ENCODE measurements at regions not wholly inside any gene's neighbourhood (a gene's known extent, or its start where the extent isn't known, plus 50 kb on each side); places are given as distances from the start of the nearest gene placed in this dataset.
A peak's percentile ranks its signal among the peaks of the same experiment; 100 is the strongest.

- no peaks in the 10 kb centered on the region for H3K36me3 ChIP-seq (ENCODE audit: insufficient read depth, low read length)
- H3K4me2 ChIP-seq (ENCODE audit: insufficient read depth, low read length): no peak overlapping the region
- H3K27me3 ChIP-seq (ENCODE audit: insufficient read depth, low read length, poor library complexity): no peaks in the 10 kb centered on the region
- H3K27ac ChIP-seq (ENCODE audit: low read length): no peak overlapping the region
- peaks cover 11% of the 10 kb centered on the region for H3K9me3 ChIP-seq (ENCODE audit: insufficient read depth, low read length, severe bottlenecking)
- no peak overlapping the region for H2AFZ ChIP-seq (ENCODE audit: low read depth, low read length)
- H3K4me1 ChIP-seq (ENCODE audit: insufficient read depth, low read length): no peaks in the 10 kb centered on the region; the same call in 1 of the 2 replicates
- no peaks in the 10 kb centered on the region for H3K79me2 ChIP-seq (ENCODE audit: insufficient read depth, low read length)
- no peak overlapping the region for H3K4me3 ChIP-seq (ENCODE audit: low read depth in 1 of 2, low read length in 2 of 2)
- H4K20me1 ChIP-seq (ENCODE audit: insufficient read depth, low read length): no peaks in the 10 kb centered on the region
- TF ChIP-seq CTCF (IDR thresholded peaks at IDR 0.05; ENCODE audit: borderline replicate concordance, extremely low read depth, low read length, poor library complexity, severe bottlenecking) (no peak), EZH2 (IDR thresholded peaks at IDR 0.05; ENCODE audit: borderline replicate concordance, low read depth, low read length, severe bottlenecking) (no peak)
- no peak overlapping the region for H3K9ac ChIP-seq (ENCODE audit: low read depth, low read length)
- no peak for DNase-seq
- no peak for ATAC-seq (ENCODE audit: insufficient read depth, low read depth)
Measured at GRCh38 chr7:114823290-114823689, 98.6 kb upstream of the MDFIC start.

GRCh38 chr7:114825423-114825951 lies 96.4 kb upstream of the MDFIC start:
- Histone ChIP-seq H3K27me3 (ENCODE audit: insufficient read depth, low read length, poor library complexity) (no peaks in the 10 kb centered on the region), H2AFZ (ENCODE audit: low read depth, low read length) (peak overlapping the region; percentile 39; the same call in 1 of the 2 replicates), H3K4me1 (ENCODE audit: insufficient read depth, low read length) (no peaks in the 10 kb centered on the region; the same call in 1 of the 2 replicates), H3K4me2 (ENCODE audit: insufficient read depth, low read length) (no peak overlapping the region), H3K27ac (ENCODE audit: low read length) (no peak overlapping the region), H4K20me1 (ENCODE audit: insufficient read depth, low read length) (no peaks in the 10 kb centered on the region), H3K9ac (ENCODE audit: low read depth, low read length) (no peak overlapping the region), H3K36me3 (ENCODE audit: insufficient read depth, low read length) (no peaks in the 10 kb centered on the region), H3K4me3 (ENCODE audit: low read depth in 1 of 2, low read length in 2 of 2) (no peak overlapping the region), H3K9me3 (ENCODE audit: insufficient read depth, low read length, severe bottlenecking) (peaks cover 11% of the 10 kb centered on the region), H3K79me2 (ENCODE audit: insufficient read depth, low read length) (no peaks in the 10 kb centered on the region)
- DNase-seq (peak; percentile 37), ATAC-seq (ENCODE audit: insufficient read depth, low read depth) (peak; percentile 63)
- TF ChIP-seq EZH2 (IDR thresholded peaks at IDR 0.05; ENCODE audit: borderline replicate concordance, low read depth, low read length, severe bottlenecking): no peak
- peak; percentile 32 for TF ChIP-seq CTCF (IDR thresholded peaks at IDR 0.05; ENCODE audit: borderline replicate concordance, extremely low read depth, low read length, poor library complexity, severe bottlenecking)

GRCh38 chr7:114830952-114831351 lies 90.9 kb upstream of the MDFIC start:
- Histone ChIP-seq H3K27me3 (ENCODE audit: insufficient read depth, low read length, poor library complexity) (no peaks in the 10 kb centered on the region), H3K4me3 (ENCODE audit: low read depth in 1 of 2, low read length in 2 of 2) (no peak overlapping the region), H3K36me3 (ENCODE audit: insufficient read depth, low read length) (no peaks in the 10 kb centered on the region), H3K9ac (ENCODE audit: low read depth, low read length) (no peak overlapping the region), H3K27ac (ENCODE audit: low read length) (no peak overlapping the region), H3K4me2 (ENCODE audit: insufficient read depth, low read length) (no peak overlapping the region), H3K9me3 (ENCODE audit: insufficient read depth, low read length, severe bottlenecking) (peaks cover 9% of the 10 kb centered on the region), H2AFZ (ENCODE audit: low read depth, low read length) (no peak overlapping the region), H3K79me2 (ENCODE audit: insufficient read depth, low read length) (no peaks in the 10 kb centered on the region), H3K4me1 (ENCODE audit: insufficient read depth, low read length) (no peaks in the 10 kb centered on the region), H4K20me1 (ENCODE audit: insufficient read depth, low read length) (no peaks in the 10 kb centered on the region)
- DNase-seq (no peak), ATAC-seq (ENCODE audit: insufficient read depth, low read depth) (no peak)
- TF ChIP-seq EZH2 (IDR thresholded peaks at IDR 0.05; ENCODE audit: borderline replicate concordance, low read depth, low read length, severe bottlenecking): no peak

DNA sequence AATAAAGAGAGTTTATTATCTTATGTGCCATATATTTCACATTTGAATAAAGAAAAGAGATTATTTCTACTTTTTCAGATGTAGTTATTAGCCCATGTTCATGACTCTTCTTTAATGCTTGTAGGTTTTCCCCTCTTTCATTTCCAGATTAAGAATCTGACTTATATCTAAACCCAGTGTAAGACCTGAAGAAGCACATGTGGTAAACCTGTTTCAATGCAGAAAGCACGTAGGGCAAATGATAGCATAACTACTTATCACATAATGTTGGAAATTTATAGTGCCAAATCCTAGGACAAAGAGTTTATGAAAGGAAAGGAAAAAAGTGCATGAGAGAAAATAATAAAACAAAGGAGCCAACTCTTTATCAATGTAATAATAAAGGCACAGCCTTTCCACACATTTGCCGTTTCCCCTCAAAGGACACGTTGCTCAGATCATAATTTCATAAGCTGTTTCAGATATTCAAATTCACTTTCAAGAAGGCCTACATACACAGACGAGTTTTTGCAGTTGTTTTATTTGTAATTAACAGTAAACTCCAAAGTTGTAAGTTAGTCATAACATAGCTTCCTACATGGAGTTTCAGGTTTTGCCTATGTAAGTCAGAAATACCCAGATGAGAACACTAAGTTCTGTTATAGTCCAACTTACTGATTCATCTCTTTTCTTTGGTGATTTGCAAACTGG lies 88.8 kb upstream of the MDFIC start:
- Histone ChIP-seq H3K36me3 (ENCODE audit: insufficient read depth, low read length) (no peaks in the 10 kb centered on the region), H3K4me3 (ENCODE audit: low read depth in 1 of 2, low read length in 2 of 2) (no peak overlapping the region), H3K9me3 (ENCODE audit: insufficient read depth, low read length, severe bottlenecking) (no peaks in the 10 kb centered on the region), H4K20me1 (ENCODE audit: insufficient read depth, low read length) (no peaks in the 10 kb centered on the region), H3K4me1 (ENCODE audit: insufficient read depth, low read length) (no peaks in the 10 kb centered on the region), H3K27me3 (ENCODE audit: insufficient read depth, low read length, poor library complexity) (no peaks in the 10 kb centered on the region), H2AFZ (ENCODE audit: low read depth, low read length) (no peak overlapping the region), H3K4me2 (ENCODE audit: insufficient read depth, low read length) (no peak overlapping the region), H3K9ac (ENCODE audit: low read depth, low read length) (no peak overlapping the region), H3K27ac (ENCODE audit: low read length) (no peak overlapping the region), H3K79me2 (ENCODE audit: insufficient read depth, low read length) (no peaks in the 10 kb centered on the region)
- TF ChIP-seq CTCF (IDR thresholded peaks at IDR 0.05; ENCODE audit: borderline replicate concordance, extremely low read depth, low read length, poor library complexity, severe bottlenecking) (no peak), EZH2 (IDR thresholded peaks at IDR 0.05; ENCODE audit: borderline replicate concordance, low read depth, low read length, severe bottlenecking) (no peak)
- ATAC-seq (ENCODE audit: insufficient read depth, low read depth) (no peak), DNase-seq (no peak)

Measured in DND-41 (cell line).